H1 (cell line): ENCODE measurements at regions not wholly inside any gene's neighbourhood (a gene's known extent, or its start where the extent isn't known, plus 50 kb on each side); places are given as distances from the start of the nearest gene placed in this dataset.

Source experiments
- CHD1 ChIP-seq: IDR thresholded peaks from 2 replicates; pipeline ENCODE4 v1.6.1; 2012; ENCODE audit warnings: low read depth, low read length, improper control_type of control experiment
- KDM5A ChIP-seq: fragments of 200-600 bp; IDR thresholded peaks from 2 replicates; pipeline ENCODE4 v1.7.1; 2012; ENCODE audit warnings: mild to moderate bottlenecking, low read length, inconsistent platforms, mixed read lengths
- MAX ChIP-seq: IDR thresholded peaks from 2 replicates; pipeline ENCODE4 v1.6.1; 2012; ENCODE audit warnings: inconsistent platforms
- TF ChIP-seq, protein P1 (sequence below): IDR thresholded peaks from 2 replicates; pipeline ENCODE4 v1.6.1; 2012; ENCODE audit warnings: inconsistent platforms

- TF ChIP-seq, protein P1, sequence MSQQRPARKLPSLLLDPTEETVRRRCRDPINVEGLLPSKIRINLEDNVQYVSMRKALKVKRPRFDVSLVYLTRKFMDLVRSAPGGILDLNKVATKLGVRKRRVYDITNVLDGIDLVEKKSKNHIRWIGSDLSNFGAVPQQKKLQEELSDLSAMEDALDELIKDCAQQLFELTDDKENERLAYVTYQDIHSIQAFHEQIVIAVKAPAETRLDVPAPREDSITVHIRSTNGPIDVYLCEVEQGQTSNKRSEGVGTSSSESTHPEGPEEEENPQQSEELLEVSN: no peak
- TF ChIP-seq KDM5A (no peak), MAX (no peak), CHD1 (no peak)
Measured at GRCh38 chr4:188960411-188961093, 821.3 kb downstream of the TRIML1 start (continued).
